ENCODE measurements at regions not wholly inside any gene's neighbourhood (a gene's known extent, or its start where the extent isn't known, plus 50 kb on each side); places are given as distances from the start of the nearest gene placed in this dataset.

DNA sequence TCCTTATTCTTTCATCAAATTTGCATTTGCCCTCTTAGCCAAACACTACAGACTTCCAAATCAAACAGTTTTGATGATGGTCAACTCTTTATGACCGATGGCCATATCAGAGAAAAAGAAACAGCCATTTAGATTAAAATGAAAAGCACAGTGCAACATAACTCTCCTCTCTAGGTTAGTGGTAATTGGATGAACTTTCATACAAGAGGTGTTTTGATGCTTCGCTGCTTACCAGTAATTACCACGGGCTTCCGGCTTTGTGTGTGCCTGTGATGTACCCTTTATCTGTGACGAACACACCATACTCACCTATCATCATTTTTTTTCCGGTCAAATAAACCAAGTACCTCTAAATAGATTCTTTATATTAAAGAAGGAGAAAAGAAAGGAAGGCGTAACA is 181.8 kb downstream of the FOXA2 start:
- TF ChIP-seq, protein P1, sequence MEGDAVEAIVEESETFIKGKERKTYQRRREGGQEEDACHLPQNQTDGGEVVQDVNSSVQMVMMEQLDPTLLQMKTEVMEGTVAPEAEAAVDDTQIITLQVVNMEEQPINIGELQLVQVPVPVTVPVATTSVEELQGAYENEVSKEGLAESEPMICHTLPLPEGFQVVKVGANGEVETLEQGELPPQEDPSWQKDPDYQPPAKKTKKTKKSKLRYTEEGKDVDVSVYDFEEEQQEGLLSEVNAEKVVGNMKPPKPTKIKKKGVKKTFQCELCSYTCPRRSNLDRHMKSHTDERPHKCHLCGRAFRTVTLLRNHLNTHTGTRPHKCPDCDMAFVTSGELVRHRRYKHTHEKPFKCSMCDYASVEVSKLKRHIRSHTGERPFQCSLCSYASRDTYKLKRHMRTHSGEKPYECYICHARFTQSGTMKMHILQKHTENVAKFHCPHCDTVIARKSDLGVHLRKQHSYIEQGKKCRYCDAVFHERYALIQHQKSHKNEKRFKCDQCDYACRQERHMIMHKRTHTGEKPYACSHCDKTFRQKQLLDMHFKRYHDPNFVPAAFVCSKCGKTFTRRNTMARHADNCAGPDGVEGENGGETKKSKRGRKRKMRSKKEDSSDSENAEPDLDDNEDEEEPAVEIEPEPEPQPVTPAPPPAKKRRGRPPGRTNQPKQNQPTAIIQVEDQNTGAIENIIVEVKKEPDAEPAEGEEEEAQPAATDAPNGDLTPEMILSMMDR (IDR thresholded peaks at IDR 0.05) = no peak
- no peak for TF ChIP-seq POLR2A (IDR thresholded peaks at IDR 0.05)
